Activated T-cell treated with anti-CD3 and anti-CD28 coated beads, Interleukin-2, amount 50 U/mL, for 72 hours (primary cell): ENCODE measurements at regions not wholly inside any gene's neighbourhood (a gene's known extent, or its start where the extent isn't known, plus 50 kb on each side); places are given as distances from the start of the nearest gene placed in this dataset.
"Not testable (repeated sequence)": the region's sequence is repeated elsewhere in the genome, so short reads cannot be mapped to it uniquely, and the experiment has no call there.

ENCODE experiments used
- ATAC-seq, 2 donors: fragments of 150-1000 bp; cut with Tn5 transposase; replicated peaks in 1 of 2; 2 replicates each; pipeline ENCODE4 v1.10.0; 2021; ENCODE audit warnings: moderate library complexity in 2 of 2, mild to moderate bottlenecking in 1 of 2
- DNase-seq, 2 donors: peaks; one replicate each; pipeline ENCODE4 v3.0.0; 2021 to 2022; ENCODE audit warnings: mixed read lengths in 1 of 2
- H3K27ac Mint-ChIP-seq: one replicate; pipeline ENCODE4 v1.8.0; 2022; ENCODE audit warnings: mild to moderate bottlenecking, moderate library complexity, mixed read lengths
- H3K27me3 Mint-ChIP-seq: one replicate; pipeline ENCODE4 v1.8.0; 2022; ENCODE audit warnings: low read depth, mixed read lengths
- H3K36me3 Mint-ChIP-seq, 2 donors: one replicate each; pipeline ENCODE4 v1.8.0; 2022; ENCODE audit warnings: mixed read lengths in 2 of 2, mild to moderate bottlenecking in 1 of 2; ENCODE audit not compliant: insufficient read depth in 2 of 2
- H3K4me1 Mint-ChIP-seq: one replicate; pipeline ENCODE4 v1.8.0; 2022; ENCODE audit warnings: low read depth, mixed read lengths
- H3K4me3 Mint-ChIP-seq, 2 donors: one replicate each; pipeline ENCODE4 v1.8.0; 2022; ENCODE audit warnings: mild to moderate bottlenecking in 2 of 2, mixed read lengths in 2 of 2, moderate library complexity in 2 of 2
- H3K9me3 Mint-ChIP-seq, 2 donors: one replicate each; pipeline ENCODE4 v1.8.0; 2022; ENCODE audit warnings: mixed read lengths in 2 of 2

GRCh38 chr2:212726403-212726802 is 187.8 kb upstream of the ERBB4 start:
- Mint-ChIP-seq H3K27ac (no peak overlapping the region), H3K9me3 (peaks cover 0 to 3% of the 10 kb centered on the region in 2 donors), H3K4me3 (no peak overlapping the region), H3K4me1 (peaks cover 31% of the 10 kb centered on the region), H3K36me3 (peaks cover 2 to 8% of the 10 kb centered on the region in 2 donors), H3K27me3 (peaks cover 6% of the 10 kb centered on the region)
- ATAC-seq = no peak
- no peak for DNase-seq

GRCh38 chr2:212725180-212725579 is 186.6 kb upstream of the ERBB4 start:
- H3K4me3 Mint-ChIP-seq = no peak overlapping the region

GRCh38 chr2:212723226-212723625 is 184.6 kb upstream of the ERBB4 start:
- ATAC-seq (no peak), DNase-seq (no peak)
- H3K9me3 Mint-ChIP-seq = peaks cover 0 to 3% of the 10 kb centered on the region in 2 donors
- H3K27ac Mint-ChIP-seq = no peak overlapping the region
- no peaks in the 10 kb centered on the region for H3K27me3 Mint-ChIP-seq
- no peak overlapping the region for H3K4me3 Mint-ChIP-seq
- peaks cover 18% of the 10 kb centered on the region for H3K4me1 Mint-ChIP-seq
- H3K36me3 Mint-ChIP-seq = peaks cover 2 to 8% of the 10 kb centered on the region in 2 donors

More at GRCh38 chr2:212725180-212725579, 186.6 kb upstream of the ERBB4 start:
- Mint-ChIP-seq H3K9me3 (peaks cover 0 to 3% of the 10 kb centered on the region in 2 donors), H3K27ac (no peak overlapping the region), H3K4me1 (peaks cover 23% of the 10 kb centered on the region), H3K36me3 (peaks cover 2 to 8% of the 10 kb centered on the region in 2 donors), H3K27me3 (peaks cover 6% of the 10 kb centered on the region)
- no peak for DNase-seq
- no peak for ATAC-seq

GRCh38 chr2:212722046-212722445 is 183.4 kb upstream of the ERBB4 start:
- Mint-ChIP-seq H3K27ac (no peak overlapping the region), H3K4me1 (peaks cover 10% of the 10 kb centered on the region)
- no peak for ATAC-seq

GRCh38 chr2:212721026-212721451 is 182.4 kb upstream of the ERBB4 start:
- H3K4me1 Mint-ChIP-seq = peaks cover 5% of the 10 kb centered on the region
- ATAC-seq (no peak), DNase-seq (no peak)
- H3K4me3 Mint-ChIP-seq = no peak overlapping the region
- peaks cover 2 to 8% of the 10 kb centered on the region in 2 donors for H3K36me3 Mint-ChIP-seq
- no peak overlapping the region for H3K27ac Mint-ChIP-seq
- H3K9me3 Mint-ChIP-seq = peaks cover 2 to 3% of the 10 kb centered on the region in 2 donors
- no peaks in the 10 kb centered on the region for H3K27me3 Mint-ChIP-seq

More at GRCh38 chr2:212722046-212722445, 183.4 kb upstream of the ERBB4 start:
- no peak for DNase-seq
- H3K36me3 Mint-ChIP-seq = peaks cover 2 to 8% of the 10 kb centered on the region in 2 donors
- H3K4me3 Mint-ChIP-seq = no peak overlapping the region
- peaks cover 2 to 3% of the 10 kb centered on the region in 2 donors for H3K9me3 Mint-ChIP-seq
- H3K27me3 Mint-ChIP-seq = no peaks in the 10 kb centered on the region

GRCh38 chr2:212715411-212715810 is 176.8 kb upstream of the ERBB4 start:
- H3K4me3 Mint-ChIP-seq, H3K36me3 Mint-ChIP-seq, H3K9me3 Mint-ChIP-seq: not testable (repeated sequence)

GRCh38 chr2:212713681-212714080 is 175.1 kb upstream of the ERBB4 start:
- Mint-ChIP-seq H3K27me3 (peaks cover 5% of the 10 kb centered on the region), H3K4me1 (no peaks in the 10 kb centered on the region), H3K4me3 (no peak overlapping the region), H3K9me3 (peaks cover 2% of the 10 kb centered on the region in 2 donors), H3K36me3 (no peaks in the 10 kb centered on the region), H3K27ac (no peak overlapping the region)
- ATAC-seq (no peak), DNase-seq (no peak)

More at GRCh38 chr2:212715411-212715810, 176.8 kb upstream of the ERBB4 start:
- DNase-seq, H3K27me3 Mint-ChIP-seq, H3K27ac Mint-ChIP-seq, H3K4me1 Mint-ChIP-seq, ATAC-seq: not testable (repeated sequence)

GRCh38 chr2:212712991-212713390 is 174.4 kb upstream of the ERBB4 start:
- ATAC-seq (no peak), DNase-seq (no peak)
- Mint-ChIP-seq H3K36me3 (no peaks in the 10 kb centered on the region), H3K9me3 (peaks cover 2% of the 10 kb centered on the region in 2 donors), H3K27me3 (peaks cover 5% of the 10 kb centered on the region), H3K27ac (no peak overlapping the region), H3K4me3 (no peak overlapping the region), H3K4me1 (no peaks in the 10 kb centered on the region)

GRCh38 chr2:212712466-212712865 is 173.9 kb upstream of the ERBB4 start:
- no peak for DNase-seq
- H3K9me3 Mint-ChIP-seq = peaks cover 0 to 2% of the 10 kb centered on the region in 2 donors
- no peak overlapping the region for H3K27ac Mint-ChIP-seq
- no peaks in the 10 kb centered on the region for H3K4me1 Mint-ChIP-seq
- H3K4me3 Mint-ChIP-seq = no peak overlapping the region
- no peak for ATAC-seq
- H3K27me3 Mint-ChIP-seq = peaks cover 5% of the 10 kb centered on the region
- H3K36me3 Mint-ChIP-seq = no peaks in the 10 kb centered on the region

GRCh38 chr2:212711856-212712255 is 173.3 kb upstream of the ERBB4 start:
- H3K36me3 Mint-ChIP-seq = no peaks in the 10 kb centered on the region
- H3K27ac Mint-ChIP-seq = no peak overlapping the region
- H3K27me3 Mint-ChIP-seq = peaks cover 5% of the 10 kb centered on the region
- ATAC-seq = no peak
- DNase-seq = no peak
- peaks cover 0 to 2% of the 10 kb centered on the region in 2 donors for H3K9me3 Mint-ChIP-seq
- no peak overlapping the region for H3K4me3 Mint-ChIP-seq
- H3K4me1 Mint-ChIP-seq = no peaks in the 10 kb centered on the region

GRCh38 chr2:212709280-212709679 is 170.7 kb upstream of the ERBB4 start:
- peaks cover 11% of the 10 kb centered on the region for H3K27me3 Mint-ChIP-seq
- H3K36me3 Mint-ChIP-seq = no peaks in the 10 kb centered on the region
- no peak overlapping the region for H3K27ac Mint-ChIP-seq
- no peaks in the 10 kb centered on the region for H3K4me1 Mint-ChIP-seq
- no peak overlapping the region for H3K4me3 Mint-ChIP-seq
- H3K9me3 Mint-ChIP-seq = peaks cover 0 to 2% of the 10 kb centered on the region in 2 donors
- DNase-seq (no peak), ATAC-seq (no peak)

- ATAC-seq (no peak), DNase-seq (no peak)
- Mint-ChIP-seq H3K27me3 (peaks cover 11% of the 10 kb centered on the region), H3K4me1 (no peaks in the 10 kb centered on the region), H3K36me3 (no peaks in the 10 kb centered on the region), H3K27ac (no peak overlapping the region), H3K9me3 (peaks cover 0 to 2% of the 10 kb centered on the region in 2 donors), H3K4me3 (no peak overlapping the region)
Measured at GRCh38 chr2:212708355-212708754, 169.8 kb upstream of the ERBB4 start.

GRCh38 chr2:212695426-212695825 is 156.8 kb upstream of the ERBB4 start:
- no peaks in the 10 kb centered on the region for H3K36me3 Mint-ChIP-seq
- no peak overlapping the region for H3K27ac Mint-ChIP-seq
- no peaks in the 10 kb centered on the region for H3K9me3 Mint-ChIP-seq
- H3K4me1 Mint-ChIP-seq = no peaks in the 10 kb centered on the region
- H3K4me3 Mint-ChIP-seq = no peak overlapping the region
- no peak for DNase-seq
- H3K27me3 Mint-ChIP-seq = no peaks in the 10 kb centered on the region
- ATAC-seq = no peak

- Mint-ChIP-seq H3K4me1 (no peaks in the 10 kb centered on the region), H3K27me3 (no peaks in the 10 kb centered on the region), H3K4me3 (no peak overlapping the region), H3K36me3 (no peaks in the 10 kb centered on the region), H3K27ac (no peak overlapping the region), H3K9me3 (no peaks in the 10 kb centered on the region)
- DNase-seq (no peak), ATAC-seq (no peak)
Measured at GRCh38 chr2:212694398-212694797, 155.8 kb upstream of the ERBB4 start.
